ENCODE measurements at regions not wholly inside any gene's neighbourhood (a gene's known extent, or its start where the extent isn't known, plus 50 kb on each side); places are given as distances from the start of the nearest gene placed in this dataset.

DNA sequence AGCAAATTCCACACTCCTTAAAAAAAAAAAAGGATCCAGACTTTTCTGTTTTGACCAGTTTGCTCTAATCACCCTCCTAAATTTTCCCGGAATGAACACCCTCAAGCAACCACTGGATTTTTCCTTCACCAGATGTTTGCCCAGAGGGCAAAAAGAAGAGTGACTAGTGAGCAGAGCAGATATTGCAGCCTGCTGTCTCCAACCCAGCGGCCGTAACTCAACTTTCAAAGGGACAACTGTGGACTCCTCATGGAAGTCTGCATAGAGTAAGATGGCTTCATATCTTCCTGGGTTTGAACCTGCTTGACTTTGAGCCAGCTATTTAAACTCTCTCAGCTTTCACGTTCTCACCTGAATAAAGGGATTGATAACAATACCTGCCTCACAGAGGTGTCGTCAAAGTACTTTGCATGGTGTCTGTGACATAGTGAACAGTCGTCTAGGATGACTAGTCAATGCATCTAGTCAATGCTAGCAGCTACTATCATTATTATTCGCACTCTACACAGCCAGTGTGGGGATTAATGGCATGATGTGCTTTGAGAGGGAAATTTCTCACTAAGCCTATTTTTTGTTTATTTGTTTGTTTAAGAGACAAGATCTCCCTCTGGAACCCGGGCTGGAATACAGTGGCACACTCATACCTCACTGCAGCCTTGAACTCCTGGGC is 92.2 kb upstream of the HIVEP1 start:
- Histone ChIP-seq H3K4me2 (ENCODE audit: control insufficient read depth, extremely low read depth, insufficient read depth, low read depth, low read length) (no peak overlapping the region), H3K9me3 (ENCODE audit: control insufficient read depth, low read depth, low read length) (no peaks in the 10 kb centered on the region), H4K20me1 (ENCODE audit: control insufficient read depth, extremely low read depth, insufficient read depth, low read length) (no peaks in the 10 kb centered on the region), H2AFZ (ENCODE audit: control insufficient read depth, low read length) (no peak overlapping the region), H3K27ac (ENCODE audit: control insufficient read depth, insufficient read depth, low read length) (no peak overlapping the region), H3K36me3 (ENCODE audit: control insufficient read depth in 2 of 2, extremely low read depth in 1 of 2, insufficient read depth in 2 of 2, low read length in 2 of 2) (no peaks in the 10 kb centered on the region), H3K27me3 (ENCODE audit: control insufficient read depth, extremely low read depth, insufficient read depth, low read length) (no peaks in the 10 kb centered on the region), H3K9me1 (ENCODE audit: control insufficient read depth, extremely low read depth, insufficient read depth, low read length) (no peaks in the 10 kb centered on the region), H3K79me2 (ENCODE audit: control insufficient read depth, insufficient read depth, low read length) (no peaks in the 10 kb centered on the region), H3K9ac (ENCODE audit: control insufficient read depth, extremely low read depth, insufficient read depth, low read length) (no peak overlapping the region), H3K4me3 (ENCODE audit: control insufficient read depth in 2 of 3, extremely low read depth in 1 of 3, insufficient read depth in 2 of 3, low read depth in 1 of 3, low read length in 3 of 3) (no peak overlapping the region), H3K4me1 (ENCODE audit: control insufficient read depth, extremely low read depth, insufficient read depth, low read length) (peaks cover 29% of the 10 kb centered on the region)
- no peak for TF ChIP-seq EZH2 (IDR thresholded peaks at IDR 0.05; ENCODE audit: low read length)
- no peak for TF ChIP-seq CTCF (optimal IDR thresholded peaks at IDR 0.05 in 1 of 3, IDR thresholded peaks at IDR 0.05 in 1 of 3, conservative IDR thresholded peaks at IDR 0.05 in 1 of 3; ENCODE audit: extremely low read depth in 1 of 3, insufficient read depth in 2 of 3, low read length in 3 of 3)
- dilution Hi-C loops (cut with MboI; ENCODE audit: extremely low pct_ligation_motif_present, low sequenced_read_pairs), result no loop called here
- FAIRE-seq, result no peak
- no peak for DNase-seq (ENCODE audit: low read depth, low spot score)

GRCh38 chr6:11918739-11919605 is 93.1 kb upstream of the HIVEP1 start:
- DNase-seq (ENCODE audit: low read depth, low spot score), result no peak
- TF ChIP-seq EZH2 (IDR thresholded peaks at IDR 0.05; ENCODE audit: low read length) (no peak), CTCF (optimal IDR thresholded peaks at IDR 0.05 in 1 of 3, IDR thresholded peaks at IDR 0.05 in 1 of 3, conservative IDR thresholded peaks at IDR 0.05 in 1 of 3; ENCODE audit: extremely low read depth in 1 of 3, insufficient read depth in 2 of 3, low read length in 3 of 3) (no peak)
- H3K9me3 ChIP-seq (ENCODE audit: control insufficient read depth, low read depth, low read length), result no peaks in the 10 kb centered on the region
- H3K9me1 ChIP-seq (ENCODE audit: control insufficient read depth, extremely low read depth, insufficient read depth, low read length), result no peaks in the 10 kb centered on the region
- H3K4me1 ChIP-seq (ENCODE audit: control insufficient read depth, extremely low read depth, insufficient read depth, low read length), result peaks cover 29% of the 10 kb centered on the region
- H2AFZ ChIP-seq (ENCODE audit: control insufficient read depth, low read length), result no peak overlapping the region
- FAIRE-seq, result no peak
- peak overlapping the region; percentile 8 for H3K4me2 ChIP-seq (ENCODE audit: control insufficient read depth, extremely low read depth, insufficient read depth, low read depth, low read length)
- no peak overlapping the region for H3K4me3 ChIP-seq (ENCODE audit: control insufficient read depth in 2 of 3, extremely low read depth in 1 of 3, insufficient read depth in 2 of 3, low read depth in 1 of 3, low read length in 3 of 3)
- H3K27me3 ChIP-seq (ENCODE audit: control insufficient read depth, extremely low read depth, insufficient read depth, low read length), result no peaks in the 10 kb centered on the region
- no peaks in the 10 kb centered on the region for H3K79me2 ChIP-seq (ENCODE audit: control insufficient read depth, insufficient read depth, low read length)
- H3K9ac ChIP-seq (ENCODE audit: control insufficient read depth, extremely low read depth, insufficient read depth, low read length), result no peak overlapping the region
- H3K36me3 ChIP-seq (ENCODE audit: control insufficient read depth in 2 of 2, extremely low read depth in 1 of 2, insufficient read depth in 2 of 2, low read length in 2 of 2), result no peaks in the 10 kb centered on the region
- H4K20me1 ChIP-seq (ENCODE audit: control insufficient read depth, extremely low read depth, insufficient read depth, low read length), result no peaks in the 10 kb centered on the region
- dilution Hi-C loops (cut with MboI; ENCODE audit: extremely low pct_ligation_motif_present, low sequenced_read_pairs), result no loop called here
- H3K27ac ChIP-seq (ENCODE audit: control insufficient read depth, insufficient read depth, low read length), result no peak overlapping the region
